ENCODE measurements at regions not wholly inside any gene's neighbourhood (a gene's known extent, or its start where the extent isn't known, plus 50 kb on each side); places are given as distances from the start of the nearest gene placed in this dataset.

- TF ChIP-seq EZH2phosphoT487 (IDR thresholded peaks at IDR 0.05; ENCODE audit: borderline replicate concordance, low read length) = no peak
- peak overlapping the region; percentile 20; the same call in 1 of the 2 replicates for H3K4me2 ChIP-seq (ENCODE audit: low read length)
- peaks cover 24% of the 10 kb centered on the region for H3K4me1 ChIP-seq (ENCODE audit: control insufficient read depth, low read length)
- no peak overlapping the region for H3K4me3 ChIP-seq (ENCODE audit: low read length)
- no peaks in the 10 kb centered on the region for H4K20me1 ChIP-seq (ENCODE audit: control insufficient read depth, insufficient read depth, low read depth, low read length)
- no peaks in the 10 kb centered on the region for H3F3A ChIP-seq (ENCODE audit: control insufficient read depth, insufficient read depth)
- no peak overlapping the region for H3K27ac ChIP-seq (ENCODE audit: low read depth, low read length)
- H3K36me3 ChIP-seq (ENCODE audit: control insufficient read depth, low read length) = no peaks in the 10 kb centered on the region
- no peaks in the 10 kb centered on the region for H3K79me2 ChIP-seq (ENCODE audit: control insufficient read depth, low read length)
- no peaks in the 10 kb centered on the region for H3K9me3 ChIP-seq (ENCODE audit: control insufficient read depth, insufficient read depth, low read length)
- no peaks in the 10 kb centered on the region for H3K27me3 ChIP-seq (ENCODE audit: control insufficient read depth, low read length)
- H3K9me2 ChIP-seq (replicated peaks; ENCODE audit: control insufficient read depth, low read length) = no peaks in the 10 kb centered on the region
Observed at GRCh38 chr2:12486205-12487118, 230.3 kb upstream of the TRIB2 start.

- Histone ChIP-seq H3K4me2 (ENCODE audit: low read length) (peak overlapping the region; percentile 20; the same call in 1 of the 2 replicates), H3K9me3 (ENCODE audit: control insufficient read depth, insufficient read depth, low read length) (no peaks in the 10 kb centered on the region), H3K27me3 (ENCODE audit: control insufficient read depth, low read length) (no peaks in the 10 kb centered on the region), H3K79me2 (ENCODE audit: control insufficient read depth, low read length) (no peaks in the 10 kb centered on the region), H3K9me2 (replicated peaks; ENCODE audit: control insufficient read depth, low read length) (no peaks in the 10 kb centered on the region), H3K4me3 (ENCODE audit: low read length) (no peak overlapping the region), H3K27ac (ENCODE audit: low read depth, low read length) (no peak overlapping the region), H3K4me1 (ENCODE audit: control insufficient read depth, low read length) (peaks cover 24% of the 10 kb centered on the region), H3F3A (ENCODE audit: control insufficient read depth, insufficient read depth) (no peaks in the 10 kb centered on the region), H3K36me3 (ENCODE audit: control insufficient read depth, low read length) (no peaks in the 10 kb centered on the region), H4K20me1 (ENCODE audit: control insufficient read depth, insufficient read depth, low read depth, low read length) (no peaks in the 10 kb centered on the region)
- no peak for TF ChIP-seq CTCF (IDR thresholded peaks at IDR 0.05; ENCODE audit: low read depth, low read length, poor library complexity, severe bottlenecking)
- TF ChIP-seq EZH2phosphoT487 (IDR thresholded peaks at IDR 0.05; ENCODE audit: borderline replicate concordance, low read length) = no peak
Observed at GRCh38 chr2:12487253-12488004, 229.3 kb upstream of the TRIB2 start.

GRCh38 chr2:12488352-12489318 lies 228.1 kb upstream of the TRIB2 start:
- no peaks in the 10 kb centered on the region for H3K27me3 ChIP-seq (ENCODE audit: control insufficient read depth, low read length)
- H4K20me1 ChIP-seq (ENCODE audit: control insufficient read depth, insufficient read depth, low read depth, low read length) = no peaks in the 10 kb centered on the region
- H3K4me2 ChIP-seq (ENCODE audit: low read length) = peak overlapping the region; percentile 10; the same call in 1 of the 2 replicates
- H3K4me3 ChIP-seq (ENCODE audit: low read length) = no peak overlapping the region
- peaks cover 24% of the 10 kb centered on the region for H3K4me1 ChIP-seq (ENCODE audit: control insufficient read depth, low read length)
- no peak for TF ChIP-seq CTCF (IDR thresholded peaks at IDR 0.05; ENCODE audit: low read depth, low read length, poor library complexity, severe bottlenecking)
- TF ChIP-seq EZH2phosphoT487 (IDR thresholded peaks at IDR 0.05; ENCODE audit: borderline replicate concordance, low read length) = no peak
- H3K9me2 ChIP-seq (replicated peaks; ENCODE audit: control insufficient read depth, low read length) = no peaks in the 10 kb centered on the region
- H3K79me2 ChIP-seq (ENCODE audit: control insufficient read depth, low read length) = no peaks in the 10 kb centered on the region
- no peaks in the 10 kb centered on the region for H3F3A ChIP-seq (ENCODE audit: control insufficient read depth, insufficient read depth)
- no peaks in the 10 kb centered on the region for H3K36me3 ChIP-seq (ENCODE audit: control insufficient read depth, low read length)
- no peak overlapping the region for H3K27ac ChIP-seq (ENCODE audit: low read depth, low read length)
- no peaks in the 10 kb centered on the region for H3K9me3 ChIP-seq (ENCODE audit: control insufficient read depth, insufficient read depth, low read length)
